ENCODE measurements at regions not wholly inside any gene's neighbourhood (a gene's known extent, or its start where the extent isn't known, plus 50 kb on each side); places are given as distances from the start of the nearest gene placed in this dataset.

- TF ChIP-seq ZNF318 (IDR thresholded peaks at IDR 0.05; ENCODE audit: borderline replicate concordance in 1 of 2, low read depth in 1 of 2): no peak
- no peak for TF ChIP-seq SMAD1 (IDR thresholded peaks at IDR 0.05; ENCODE audit: low read depth, low read length, partially characterized antibody)
- no peak for TF ChIP-seq RFX1 (IDR thresholded peaks at IDR 0.05)
- TF ChIP-seq MIER1 (IDR thresholded peaks at IDR 0.05; ENCODE audit: low read depth): no peak
- no peak for TF ChIP-seq DDX20 (tag; IDR thresholded peaks at IDR 0.05; ENCODE audit: low read depth)
- no peak for TF ChIP-seq HDAC2 (IDR thresholded peaks at IDR 0.05)
- no peak for TF ChIP-seq ESRRB (CRISPR knock-in tag; IDR thresholded peaks at IDR 0.05; ENCODE audit: borderline replicate concordance)
Measured at GRCh38 chr5:159619826-159620225, 289.5 kb upstream of the IL12B start (continued).
